Breast epithelium (tissue), 3 donors: ENCODE measurements at regions not wholly inside any gene's neighbourhood (a gene's known extent, or its start where the extent isn't known, plus 50 kb on each side); places are given as distances from the start of the nearest gene placed in this dataset.

Experiments
- POLR2AphosphoS5 ChIP-seq, 3 donors: sonication (generic); formaldehyde crosslinking; IDR thresholded peaks; one replicate each; pipeline ENCODE4 v1.6.1; 2017; ENCODE audit warnings: antibody characterized with exemption in 3 of 3
- TF ChIP-seq, protein P1 (sequence below), 3 donors: fragments of 450-650 bp; IDR thresholded peaks; one replicate each; pipeline ENCODE4 v1.5.1; 2016 to 2017; ENCODE audit warnings: antibody characterized with exemption in 3 of 3, mild to moderate bottlenecking in 3 of 3, moderate library complexity in 3 of 3

- TF ChIP-seq, protein P1, sequence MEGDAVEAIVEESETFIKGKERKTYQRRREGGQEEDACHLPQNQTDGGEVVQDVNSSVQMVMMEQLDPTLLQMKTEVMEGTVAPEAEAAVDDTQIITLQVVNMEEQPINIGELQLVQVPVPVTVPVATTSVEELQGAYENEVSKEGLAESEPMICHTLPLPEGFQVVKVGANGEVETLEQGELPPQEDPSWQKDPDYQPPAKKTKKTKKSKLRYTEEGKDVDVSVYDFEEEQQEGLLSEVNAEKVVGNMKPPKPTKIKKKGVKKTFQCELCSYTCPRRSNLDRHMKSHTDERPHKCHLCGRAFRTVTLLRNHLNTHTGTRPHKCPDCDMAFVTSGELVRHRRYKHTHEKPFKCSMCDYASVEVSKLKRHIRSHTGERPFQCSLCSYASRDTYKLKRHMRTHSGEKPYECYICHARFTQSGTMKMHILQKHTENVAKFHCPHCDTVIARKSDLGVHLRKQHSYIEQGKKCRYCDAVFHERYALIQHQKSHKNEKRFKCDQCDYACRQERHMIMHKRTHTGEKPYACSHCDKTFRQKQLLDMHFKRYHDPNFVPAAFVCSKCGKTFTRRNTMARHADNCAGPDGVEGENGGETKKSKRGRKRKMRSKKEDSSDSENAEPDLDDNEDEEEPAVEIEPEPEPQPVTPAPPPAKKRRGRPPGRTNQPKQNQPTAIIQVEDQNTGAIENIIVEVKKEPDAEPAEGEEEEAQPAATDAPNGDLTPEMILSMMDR (IDR thresholded peaks at IDR 0.05) = no peak
- no peak for TF ChIP-seq POLR2AphosphoS5 (IDR thresholded peaks at IDR 0.05)
Observed at GRCh38 chr3:104594491-104594890, 772.2 kb upstream of the ALCAM start.
